Kidney epithelial cell (primary cell): ENCODE measurements at regions not wholly inside any gene's neighbourhood (a gene's known extent, or its start where the extent isn't known, plus 50 kb on each side); places are given as distances from the start of the nearest gene placed in this dataset.

Experiments used
- DNase-seq: peaks from one replicate; pipeline ENCODE4 v3.0.0-alpha.2; 2010; ENCODE audit warnings: low read depth
- H3K27me3 ChIP-seq: 2 replicates; pipeline ENCODE4 v1.6.0; 2011; ENCODE audit warnings: low read length; ENCODE audit not compliant: control insufficient read depth, insufficient read depth
- H3K36me3 ChIP-seq: 2 replicates; pipeline ENCODE4 v1.5.1; 2011; ENCODE audit warnings: low read length; ENCODE audit not compliant: control insufficient read depth, insufficient read depth
- H3K4me3 ChIP-seq: 2 replicates; pipeline ENCODE4 v1.5.1; 2011; ENCODE audit warnings: low read depth, mild to moderate bottlenecking, control low read depth, low read length
- TF ChIP-seq, protein P1 (sequence below): IDR thresholded peaks from 2 replicates; pipeline ENCODE4 v1.5.1; 2011; ENCODE audit warnings: mild to moderate bottlenecking, moderate library complexity, low read length, control low read depth, inconsistent platforms; ENCODE audit not compliant: insufficient read depth, poor library complexity, severe bottlenecking

- Histone ChIP-seq H3K4me3 (no peak overlapping the region), H3K27me3 (no peaks in the 10 kb centered on the region), H3K36me3 (no peaks in the 10 kb centered on the region)
- DNase-seq = no peak
- TF ChIP-seq, protein P1, sequence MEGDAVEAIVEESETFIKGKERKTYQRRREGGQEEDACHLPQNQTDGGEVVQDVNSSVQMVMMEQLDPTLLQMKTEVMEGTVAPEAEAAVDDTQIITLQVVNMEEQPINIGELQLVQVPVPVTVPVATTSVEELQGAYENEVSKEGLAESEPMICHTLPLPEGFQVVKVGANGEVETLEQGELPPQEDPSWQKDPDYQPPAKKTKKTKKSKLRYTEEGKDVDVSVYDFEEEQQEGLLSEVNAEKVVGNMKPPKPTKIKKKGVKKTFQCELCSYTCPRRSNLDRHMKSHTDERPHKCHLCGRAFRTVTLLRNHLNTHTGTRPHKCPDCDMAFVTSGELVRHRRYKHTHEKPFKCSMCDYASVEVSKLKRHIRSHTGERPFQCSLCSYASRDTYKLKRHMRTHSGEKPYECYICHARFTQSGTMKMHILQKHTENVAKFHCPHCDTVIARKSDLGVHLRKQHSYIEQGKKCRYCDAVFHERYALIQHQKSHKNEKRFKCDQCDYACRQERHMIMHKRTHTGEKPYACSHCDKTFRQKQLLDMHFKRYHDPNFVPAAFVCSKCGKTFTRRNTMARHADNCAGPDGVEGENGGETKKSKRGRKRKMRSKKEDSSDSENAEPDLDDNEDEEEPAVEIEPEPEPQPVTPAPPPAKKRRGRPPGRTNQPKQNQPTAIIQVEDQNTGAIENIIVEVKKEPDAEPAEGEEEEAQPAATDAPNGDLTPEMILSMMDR = no peak
Observed at GRCh38 chr11:109564241-109564640, 142.3 kb downstream of the C11orf87 start.

DNA sequence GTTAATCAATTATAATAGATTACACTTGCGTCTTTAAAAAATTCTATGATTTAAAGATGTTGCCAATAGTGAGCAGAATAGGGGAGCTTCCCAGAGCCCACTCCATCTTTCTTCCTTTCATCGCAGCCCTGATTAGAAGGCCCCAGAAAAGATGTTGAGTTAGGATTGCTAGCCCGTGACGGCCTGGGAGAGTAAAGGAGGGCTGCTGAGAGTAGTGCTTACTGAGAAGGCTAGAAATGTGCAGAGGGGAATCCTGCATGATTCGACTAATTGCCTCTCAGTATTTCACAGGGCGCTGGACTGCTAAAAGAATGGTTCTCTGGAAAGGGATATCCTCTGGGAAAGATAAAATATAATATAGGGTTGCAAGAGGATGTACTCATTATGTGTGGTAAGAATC is 160.5 kb downstream of the C11orf87 start:
- TF ChIP-seq, protein P1 = no peak

GRCh38 chr11:109584001-109584972 is 162.3 kb downstream of the C11orf87 start:
- no peaks in the 10 kb centered on the region for H3K27me3 ChIP-seq
- no peak for DNase-seq
- H3K36me3 ChIP-seq = no peaks in the 10 kb centered on the region
- TF ChIP-seq, protein P1 = no peak
- H3K4me3 ChIP-seq = no peak overlapping the region

More for the DNA sequence above, 160.5 kb downstream of the C11orf87 start:
- Histone ChIP-seq H3K36me3 (no peaks in the 10 kb centered on the region), H3K27me3 (no peaks in the 10 kb centered on the region), H3K4me3 (no peak overlapping the region)
- no peak for DNase-seq

DNA sequence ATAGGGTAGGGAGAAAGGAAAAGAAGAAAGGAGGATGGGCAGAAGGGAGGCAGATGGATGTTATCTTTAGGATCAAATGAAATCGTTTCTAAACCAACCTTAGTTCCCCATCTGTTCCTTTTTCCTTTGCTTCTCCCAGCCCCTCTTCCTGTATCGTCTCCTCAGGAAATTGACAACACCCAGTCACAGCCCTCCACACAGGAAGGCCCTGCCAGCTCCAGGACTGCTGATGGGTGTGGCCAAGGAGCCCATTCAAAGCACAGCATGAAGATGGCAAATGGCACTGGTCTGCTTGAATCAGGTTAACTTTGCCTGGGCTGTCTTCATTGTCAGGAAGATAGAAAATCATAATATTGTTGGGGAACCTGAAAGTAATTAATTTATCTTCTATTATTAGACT is 164.8 kb downstream of the C11orf87 start:
- TF ChIP-seq, protein P1 = no peak
- no peak for DNase-seq
- no peak overlapping the region for H3K4me3 ChIP-seq
- H3K27me3 ChIP-seq = no peaks in the 10 kb centered on the region
- no peaks in the 10 kb centered on the region for H3K36me3 ChIP-seq

GRCh38 chr11:109590782-109591181 is 168.8 kb downstream of the C11orf87 start:
- no peak for DNase-seq
- Histone ChIP-seq H3K4me3 (no peak overlapping the region), H3K27me3 (no peaks in the 10 kb centered on the region), H3K36me3 (no peaks in the 10 kb centered on the region)
- TF ChIP-seq, protein P1 = no peak
